Esophagus squamous epithelium (tissue), 5 donors: ENCODE measurements at regions not wholly inside any gene's neighbourhood (a gene's known extent, or its start where the extent isn't known, plus 50 kb on each side); places are given as distances from the start of the nearest gene placed in this dataset.

Experiments
- DNase-seq: peaks from one replicate; lab custom pipeline; 2025; lab: John Stamatoyannopoulos, UW
- H3K27ac ChIP-seq, 4 donors: fragments of 200-600 bp; sonication (generic); one replicate each; pipeline ENCODE4 v1.5.1; 2016 to 2019; ENCODE audit warnings: mild to moderate bottlenecking in 1 of 4
- H3K27me3 ChIP-seq, 4 donors: fragments of 200-600 bp; sonication (generic); 1 replicate in 3 of 4; 2 replicates in 1 of 4; pipeline versions ENCODE4 v1.5.1 to v1.6.0; 2017 to 2021; ENCODE audit warnings: antibody characterized with exemption in 1 of 4
- H3K36me3 ChIP-seq, 3 donors: fragments of 200-600 bp; sonication (generic); one replicate each; pipeline ENCODE4 v1.5.1; 2016 to 2019
- H3K4me1 ChIP-seq, 3 donors: fragments of 200-600 bp; sonication (generic); one replicate each; pipeline ENCODE4 v1.5.1; 2017 to 2019
- H3K4me3 ChIP-seq, 4 donors: fragments of 200-600 bp; sonication (generic); 1 replicate in 3 of 4; 2 replicates in 1 of 4; pipeline ENCODE4 v1.5.1; 2016 to 2019; ENCODE audit warnings: mild to moderate bottlenecking in 2 of 4, moderate library complexity in 1 of 4
- H3K9me3 ChIP-seq, 3 donors: fragments of 200-600 bp; sonication (generic); one replicate each; pipeline ENCODE4 v1.5.1; 2016 to 2019
- CTCF ChIP-seq, 6 experiments: fragments of 450-650 bp in 4 of 6; fragments of 200-600 bp in 2 of 6; sonication (generic) in 2 of 6; IDR thresholded peaks; one replicate each; pipeline ENCODE4 v1.5.1; 2016 to 2019; ENCODE audit warnings: antibody characterized with exemption in 6 of 6, mild to moderate bottlenecking in 4 of 6, moderate library complexity in 4 of 6
- POLR2A ChIP-seq, 4 donors: fragments of 450-650 bp; IDR thresholded peaks; one replicate each; pipeline ENCODE4 v1.6.1; 2017; ENCODE audit warnings: antibody characterized with exemption in 4 of 4, mild to moderate bottlenecking in 4 of 4, moderate library complexity in 3 of 4
- WGBS, 2 donors: methylation state at CpG; one replicate each; pipeline ENCODE4 v1.1.5; 2018; 5-methylcytosine and 5-hydroxymethylcytosine counted together
- intact Hi-C: fragments of 100-400 bp; cut with DNase I; formaldehyde crosslinking; loops from one replicate; pipeline ENCODE4 v1.15.0; 2022
- donor health status: DM: yes; HTN: yes; CAD: no.

- H3K4me1 ChIP-seq, result no peaks in the 10 kb centered on the region
- peaks cover 0 to 24% (median 0%) of the 10 kb centered on the region in 4 donors for H3K27me3 ChIP-seq
- TF ChIP-seq POLR2A (IDR thresholded peaks at IDR 0.05), result no peak
- no peak for TF ChIP-seq CTCF (IDR thresholded peaks at IDR 0.05)
- DNase-seq, result no peak
- no peak overlapping the region for H3K4me3 ChIP-seq
- no peaks in the 10 kb centered on the region for H3K36me3 ChIP-seq
- no peak overlapping the region for H3K27ac ChIP-seq
- no peaks in the 10 kb centered on the region for H3K9me3 ChIP-seq
- intact Hi-C loops, result no loop called here
These were observed 316.2 kb upstream of the C1orf174 start for GRCh38 chr1:4216231-4216630.

- no peak overlapping the region for H3K4me3 ChIP-seq
- no peak for TF ChIP-seq CTCF (IDR thresholded peaks at IDR 0.05)
- TF ChIP-seq POLR2A (IDR thresholded peaks at IDR 0.05), result no peak
- intact Hi-C loops, result no loop called here
- no peaks in the 10 kb centered on the region for H3K4me1 ChIP-seq
- DNase-seq, result no peak
- H3K27me3 ChIP-seq, result peaks cover 0 to 33% (median 0%) of the 10 kb centered on the region in 4 donors
- 84 to 91% methylated on average over 8 to 9 of the region's 10 CpGs for WGBS, 2 donors
- H3K9me3 ChIP-seq, result no peaks in the 10 kb centered on the region
- H3K36me3 ChIP-seq, result no peaks in the 10 kb centered on the region
- no peak overlapping the region for H3K27ac ChIP-seq
These were observed 318.5 kb upstream of the C1orf174 start for GRCh38 chr1:4218619-4219018.

- H3K27me3 ChIP-seq, result peaks cover 0 to 33% (median 0%) of the 10 kb centered on the region in 4 donors
- WGBS, 2 donors, result 90 to 92% methylated on average over 4 to 6 of the region's 11 CpGs
- H3K36me3 ChIP-seq, result no peaks in the 10 kb centered on the region
- H3K4me1 ChIP-seq, result no peaks in the 10 kb centered on the region
- H3K4me3 ChIP-seq, result no peak overlapping the region
- no peak for DNase-seq
- TF ChIP-seq POLR2A (IDR thresholded peaks at IDR 0.05) (no peak), CTCF (IDR thresholded peaks at IDR 0.05) (no peak)
- intact Hi-C loops, result no loop called here
- H3K27ac ChIP-seq, result no peak overlapping the region
- no peaks in the 10 kb centered on the region for H3K9me3 ChIP-seq
These were observed 319.0 kb upstream of the C1orf174 start for GRCh38 chr1:4219111-4219510.

- no peak for DNase-seq
- Histone ChIP-seq H3K4me1 (no peaks in the 10 kb centered on the region), H3K27ac (no peak overlapping the region), H3K4me3 (no peak overlapping the region), H3K36me3 (no peaks in the 10 kb centered on the region), H3K27me3 (peaks cover 0 to 33% (median 0%) of the 10 kb centered on the region in 4 donors), H3K9me3 (no peaks in the 10 kb centered on the region)
- no peak for TF ChIP-seq POLR2A (IDR thresholded peaks at IDR 0.05)
- TF ChIP-seq CTCF (IDR thresholded peaks at IDR 0.05), result no peak
- 82 to 92% methylated on average over 2 to 5 of the region's 5 CpGs for WGBS, 2 donors
- intact Hi-C loops, result no loop called here
These were observed 319.8 kb upstream of the C1orf174 start for GRCh38 chr1:4219826-4220225.

- H3K27me3 ChIP-seq, result peaks cover 0 to 29% (median 0%) of the 10 kb centered on the region in 4 donors
- no peak overlapping the region for H3K27ac ChIP-seq
- no peaks in the 10 kb centered on the region for H3K4me1 ChIP-seq
- no peaks in the 10 kb centered on the region for H3K36me3 ChIP-seq
- no peak for TF ChIP-seq POLR2A (IDR thresholded peaks at IDR 0.05)
- TF ChIP-seq CTCF (IDR thresholded peaks at IDR 0.05), result no peak
- H3K9me3 ChIP-seq, result no peaks in the 10 kb centered on the region
- WGBS, 2 donors, result 74% methylated on average over 9 of the region's 9 CpGs
- intact Hi-C loops, result no loop called here
- no peak overlapping the region for H3K4me3 ChIP-seq
- no peak for DNase-seq
These were observed 320.3 kb upstream of the C1orf174 start for GRCh38 chr1:4220362-4220761.
